K562 (cell line): ENCODE measurements at regions not wholly inside any gene's neighbourhood (a gene's known extent, or its start where the extent isn't known, plus 50 kb on each side); places are given as distances from the start of the nearest gene placed in this dataset.

ENCODE experiments used
- ATAC-seq: fragments of 200-7000 bp; cut with Tn5 transposase; 3 replicates; pipeline ENCODE4 v1.9.1; 2020; ENCODE audit warnings: moderate library complexity
- BruUV-seq: library from RNA; stranded (reverse); fragments of 400-500 nt; replicated peaks from 2 replicates; lab custom pipeline; 2021; lab: Mats Ljungman, UMichigan
- CTCF ChIA-PET: fragments of 300-600 bp; formaldehyde crosslinking; extraction: SDS; loops from one replicate; lab custom pipeline; 2021; ENCODE audit warnings: low intra/inter-chr PET ratio; lab: Yijun Ruan, JAX
- POLR2A ChIA-PET: fragments of 300-600, 350-650 bp; sonication (Branson Sonifier 250); formaldehyde crosslinking; extraction: SDS; loops from one replicate; lab custom pipeline; 2021; ENCODE audit warnings: antibody characterized with exemption, inconsistent platforms; lab: Yijun Ruan, JAX
- DNase-seq, 4 experiments: peaks; one replicate each; pipeline versions ENCODE4 v3.0.0 to v3.0.0-alpha.2; 2011 to 2018; ENCODE audit warnings: low spot score in 3 of 4, mixed read lengths in 3 of 4; ENCODE audit errors: extremely low read depth in 1 of 4
- FAIRE-seq: peaks from 2 replicates; lab custom pipeline; 2011; peaks lifted over from hg19 to GRCh38; lab: Jason Lieb, UNC
- H2AFZ ChIP-seq: 2 replicates; pipeline ENCODE4 v1.6.0; 2011; ENCODE audit warnings: low read depth, low read length, control low read depth, inconsistent platforms
- H3K27ac ChIP-seq: fragments of 200-600 bp; 3 replicates; pipeline ENCODE4 v1.8.0; 2011; ENCODE audit warnings: low read depth, mild to moderate bottlenecking, control low read depth, inconsistent platforms, low read length, moderate library complexity, mixed read lengths; ENCODE audit errors: extremely low read depth
- H3K27me3 ChIP-seq, 2 experiments: fragments of 300-600 bp in 1 of 2; 2 replicates in 1 of 2; 3 replicates in 1 of 2; pipeline versions ENCODE4 v1.6.0 to v1.8.0; 2011; ENCODE audit warnings: inconsistent platforms in 2 of 2, low read length in 2 of 2, mild to moderate bottlenecking in 1 of 2, mixed read lengths in 1 of 2, moderate library complexity in 1 of 2; ENCODE audit not compliant: control insufficient read depth in 2 of 2, insufficient read depth in 2 of 2
- H3K36me3 ChIP-seq: fragments of 300-600 bp; 3 replicates; pipeline ENCODE4 v1.8.0; 2011; ENCODE audit warnings: mild to moderate bottlenecking, low read length, inconsistent platforms; ENCODE audit not compliant: control insufficient read depth, insufficient read depth
- H3K4me1 ChIP-seq, 2 experiments: fragments of 200-600 bp in 1 of 2; replicated peaks in 1 of 2; 2 replicates in 1 of 2; 3 replicates in 1 of 2; pipeline versions ENCODE4 v1.5.1 to v1.8.0; 2011; ENCODE audit warnings: inconsistent platforms in 2 of 2, low read length in 2 of 2, mild to moderate bottlenecking in 1 of 2, mixed read lengths in 1 of 2, moderate library complexity in 1 of 2; ENCODE audit not compliant: control insufficient read depth in 2 of 2, insufficient read depth in 2 of 2
- H3K4me2 ChIP-seq: 2 replicates; pipeline ENCODE4 v1.6.1; 2011; ENCODE audit warnings: low read length, control low read depth, inconsistent platforms, mixed read lengths; ENCODE audit not compliant: insufficient read depth
- H3K4me3 ChIP-seq: fragments of 200-600 bp; sonication (generic), shearing (Covaris generic); 2 replicates; pipeline ENCODE4 v1.5.1; 2016; ENCODE audit warnings: control low read depth, inconsistent platforms
- H3K79me2 ChIP-seq: fragments of 200-600 bp; 3 replicates; pipeline ENCODE4 v1.8.0; 2011; ENCODE audit warnings: low read length, inconsistent platforms; ENCODE audit not compliant: control insufficient read depth, insufficient read depth
- H3K9ac ChIP-seq, 2 experiments: 2 replicates each; pipeline versions ENCODE4 v1.6.0 to v1.6.1; 2011; ENCODE audit warnings: low read depth in 2 of 2, low read length in 2 of 2, control low read depth in 1 of 2, inconsistent platforms in 1 of 2, mild to moderate bottlenecking in 1 of 2, mixed read lengths in 1 of 2; ENCODE audit not compliant: insufficient read depth in 1 of 2
- H3K9me1 ChIP-seq: one replicate; pipeline ENCODE4 v1.6.0; 2011; ENCODE audit warnings: inconsistent platforms, mild to moderate bottlenecking, low read length, moderate library complexity; ENCODE audit not compliant: control insufficient read depth, insufficient read depth
- H3K9me3 ChIP-seq: replicated peaks from 2 replicates; pipeline ENCODE4 v1.5.1; 2011; ENCODE audit warnings: low read depth, low read length, inconsistent platforms; ENCODE audit not compliant: control insufficient read depth, insufficient read depth
- H4K20me1 ChIP-seq: replicated peaks from 2 replicates; pipeline ENCODE4 v1.6.1; 2011; ENCODE audit warnings: low read length, inconsistent platforms, mixed read lengths; ENCODE audit not compliant: control insufficient read depth, insufficient read depth
- FOXP1 ChIP-seq: sonication (generic); formaldehyde crosslinking; IDR thresholded peaks from 2 replicates; pipeline ENCODE4 v1.8.0; 2022; ENCODE audit warnings: mild to moderate bottlenecking, missing genetic modification reagents
- MEF2D ChIP-seq: conservative IDR thresholded peaks from 2 replicates; pipeline ENCODE4 v1.6.1; 2016; ENCODE audit warnings: low read depth, missing genetic modification characterization, missing compliant biosample characterization
- RBM17 ChIP-seq: fragments of 200-400 bp; formaldehyde crosslinking; IDR thresholded peaks from 2 replicates; pipeline ENCODE4 v1.6.1; 2017; ENCODE audit warnings: low read depth, mild to moderate bottlenecking, low read length, borderline replicate concordance
- ZBTB17 ChIP-seq: fragments of 450-650 bp; formaldehyde crosslinking; IDR thresholded peaks from 2 replicates; pipeline ENCODE4 v1.4.0; 2020; ENCODE audit warnings: mild to moderate bottlenecking
- ZKSCAN1 ChIP-seq: fragments of 150-350 bp; IDR thresholded peaks from 2 replicates; pipeline ENCODE4 v1.6.1; 2016; ENCODE audit warnings: low read depth, low read length
- ZNF140 ChIP-seq: fragments of 250-450 bp; sonication (Bioruptor Pico); IDR thresholded peaks from 2 replicates; pipeline ENCODE4 v1.8.0; 2021; ENCODE audit warnings: moderate library complexity, mild to moderate bottlenecking, inconsistent platforms
- ZNF41 ChIP-seq: fragments of 250-450 bp; sonication (Bioruptor Pico); conservative IDR thresholded peaks from 2 replicates; pipeline ENCODE4 v1.4.0; 2020; ENCODE audit warnings: mild to moderate bottlenecking
- WGBS: fragments of 100-300 bp; shearing (Covaris generic); methylation state at CpG from one replicate; pipeline ENCODE4 v1.1.6; 2016; ENCODE audit warnings: low coverage, mixed read lengths; ENCODE audit not compliant: insufficient coverage; ENCODE audit errors: missing lambda C conversion rate; 5-methylcytosine and 5-hydroxymethylcytosine counted together
- in situ Hi-C: fragments of 300-500 bp; cut with MboI; formaldehyde crosslinking; loops from 4 replicates; pipeline ENCODE4 v1.15.0; 2018; ENCODE audit warnings: inconsistent platforms, mixed read lengths
- intact Hi-C: fragments of 100-400 bp; cut with micrococcal nuclease; formaldehyde crosslinking; loops from 2 replicates; pipeline ENCODE4 v1.14.2; 2022
- TF ChIP-seq, protein P1 (sequence below): fragments of 450-650 bp; conservative IDR thresholded peaks from 2 replicates; pipeline ENCODE4 v1.6.1; 2016; ENCODE audit warnings: missing genetic modification characterization, low read depth, mild to moderate bottlenecking, missing compliant biosample characterization, moderate library complexity
- TF ChIP-seq, protein P2 (sequence below), 2 experiments: fragments of 450-650 bp; IDR thresholded peaks; 2 replicates each; pipeline ENCODE4 v1.6.1; 2016; ENCODE audit warnings: mild to moderate bottlenecking in 2 of 2, borderline replicate concordance in 1 of 2, low read depth in 1 of 2, moderate library complexity in 1 of 2
- TF ChIP-seq, protein P3 (sequence below): IDR thresholded peaks from 2 replicates; pipeline ENCODE4 v1.6.1; 2011; ENCODE audit warnings: borderline replicate concordance, low read depth, mild to moderate bottlenecking, moderate library complexity, low read length; ENCODE audit not compliant: insufficient read depth, poor library complexity, severe bottlenecking

DNA sequence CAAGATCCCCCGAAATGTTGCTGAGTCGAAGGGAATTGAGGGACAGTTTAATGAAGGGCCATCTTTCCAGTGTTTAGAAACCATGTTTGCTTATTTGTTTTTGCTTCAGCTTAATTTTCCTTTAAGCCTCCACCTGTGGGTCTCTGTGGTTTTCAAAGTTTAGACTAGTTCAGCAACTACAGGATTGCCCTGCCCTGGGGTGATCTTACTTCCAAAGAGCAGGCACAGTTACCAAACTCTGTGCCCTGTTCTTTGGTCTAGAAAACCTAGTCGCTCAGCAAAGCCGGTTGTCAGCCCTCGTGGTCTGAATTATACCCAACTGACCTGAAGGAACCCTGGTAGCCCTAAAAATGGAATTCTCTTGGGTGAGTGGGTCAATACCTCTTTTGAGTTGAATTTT is 219.2 kb upstream of the GMDS start (continued):
- TF ChIP-seq, protein P1, sequence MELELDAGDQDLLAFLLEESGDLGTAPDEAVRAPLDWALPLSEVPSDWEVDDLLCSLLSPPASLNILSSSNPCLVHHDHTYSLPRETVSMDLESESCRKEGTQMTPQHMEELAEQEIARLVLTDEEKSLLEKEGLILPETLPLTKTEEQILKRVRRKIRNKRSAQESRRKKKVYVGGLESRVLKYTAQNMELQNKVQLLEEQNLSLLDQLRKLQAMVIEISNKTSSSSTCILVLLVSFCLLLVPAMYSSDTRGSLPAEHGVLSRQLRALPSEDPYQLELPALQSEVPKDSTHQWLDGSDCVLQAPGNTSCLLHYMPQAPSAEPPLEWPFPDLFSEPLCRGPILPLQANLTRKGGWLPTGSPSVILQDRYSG (tag): no peak

DNA sequence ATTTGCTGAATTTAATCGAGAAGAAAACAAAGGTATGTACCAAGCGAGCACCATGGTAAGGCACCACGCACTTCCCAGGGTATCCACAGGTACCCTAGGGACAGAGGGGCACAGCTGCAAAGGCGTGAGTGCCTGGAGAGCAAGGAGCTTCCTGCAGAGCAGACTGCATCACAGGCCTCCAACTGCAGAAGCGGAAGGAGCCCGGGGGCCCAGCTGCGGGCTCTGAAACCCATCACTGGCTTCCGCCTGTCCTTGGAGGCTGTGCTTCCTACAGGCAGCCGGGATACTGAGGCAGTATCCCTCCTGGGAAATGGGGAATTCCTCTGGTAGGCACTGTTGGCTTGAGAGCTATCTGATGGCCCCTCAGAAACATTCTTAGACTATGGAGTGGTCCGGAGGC is 217.4 kb upstream of the GMDS start:
- no peak for DNase-seq
- FAIRE-seq: no peak
- H3K36me3 ChIP-seq: no peaks in the 10 kb centered on the region
- ATAC-seq: 0 out of 3 replicates have a peak, but pooled peaks have one; percentile 19
- CTCF ChIA-PET: no interaction called here
- intact Hi-C loops: no loop called here
- peaks cover 7% of the 10 kb centered on the region; the same call in 1 of the 2 replicates for H4K20me1 ChIP-seq
- H3K4me3 ChIP-seq: no peak overlapping the region
- peaks cover 59 to 74% of the 10 kb centered on the region in 2 experiments for H3K27me3 ChIP-seq
- BruUV-seq: no TSS peak
- POLR2A ChIA-PET: no interaction called here
- H3K79me2 ChIP-seq: no peaks in the 10 kb centered on the region
- no peaks in the 10 kb centered on the region for H3K4me1 ChIP-seq
- no peak overlapping the region for H3K27ac ChIP-seq
- H2AFZ ChIP-seq: no peak overlapping the region
- 0% methylated on average over 10 of the region's 10 CpGs for WGBS
- in situ Hi-C loops: no loop called here
- H3K9me3 ChIP-seq: no peaks in the 10 kb centered on the region
- H3K9me1 ChIP-seq: no peaks in the 10 kb centered on the region
- H3K4me2 ChIP-seq: no peak overlapping the region
- H3K9ac ChIP-seq: no peak overlapping the region
- TF ChIP-seq, protein P2, sequence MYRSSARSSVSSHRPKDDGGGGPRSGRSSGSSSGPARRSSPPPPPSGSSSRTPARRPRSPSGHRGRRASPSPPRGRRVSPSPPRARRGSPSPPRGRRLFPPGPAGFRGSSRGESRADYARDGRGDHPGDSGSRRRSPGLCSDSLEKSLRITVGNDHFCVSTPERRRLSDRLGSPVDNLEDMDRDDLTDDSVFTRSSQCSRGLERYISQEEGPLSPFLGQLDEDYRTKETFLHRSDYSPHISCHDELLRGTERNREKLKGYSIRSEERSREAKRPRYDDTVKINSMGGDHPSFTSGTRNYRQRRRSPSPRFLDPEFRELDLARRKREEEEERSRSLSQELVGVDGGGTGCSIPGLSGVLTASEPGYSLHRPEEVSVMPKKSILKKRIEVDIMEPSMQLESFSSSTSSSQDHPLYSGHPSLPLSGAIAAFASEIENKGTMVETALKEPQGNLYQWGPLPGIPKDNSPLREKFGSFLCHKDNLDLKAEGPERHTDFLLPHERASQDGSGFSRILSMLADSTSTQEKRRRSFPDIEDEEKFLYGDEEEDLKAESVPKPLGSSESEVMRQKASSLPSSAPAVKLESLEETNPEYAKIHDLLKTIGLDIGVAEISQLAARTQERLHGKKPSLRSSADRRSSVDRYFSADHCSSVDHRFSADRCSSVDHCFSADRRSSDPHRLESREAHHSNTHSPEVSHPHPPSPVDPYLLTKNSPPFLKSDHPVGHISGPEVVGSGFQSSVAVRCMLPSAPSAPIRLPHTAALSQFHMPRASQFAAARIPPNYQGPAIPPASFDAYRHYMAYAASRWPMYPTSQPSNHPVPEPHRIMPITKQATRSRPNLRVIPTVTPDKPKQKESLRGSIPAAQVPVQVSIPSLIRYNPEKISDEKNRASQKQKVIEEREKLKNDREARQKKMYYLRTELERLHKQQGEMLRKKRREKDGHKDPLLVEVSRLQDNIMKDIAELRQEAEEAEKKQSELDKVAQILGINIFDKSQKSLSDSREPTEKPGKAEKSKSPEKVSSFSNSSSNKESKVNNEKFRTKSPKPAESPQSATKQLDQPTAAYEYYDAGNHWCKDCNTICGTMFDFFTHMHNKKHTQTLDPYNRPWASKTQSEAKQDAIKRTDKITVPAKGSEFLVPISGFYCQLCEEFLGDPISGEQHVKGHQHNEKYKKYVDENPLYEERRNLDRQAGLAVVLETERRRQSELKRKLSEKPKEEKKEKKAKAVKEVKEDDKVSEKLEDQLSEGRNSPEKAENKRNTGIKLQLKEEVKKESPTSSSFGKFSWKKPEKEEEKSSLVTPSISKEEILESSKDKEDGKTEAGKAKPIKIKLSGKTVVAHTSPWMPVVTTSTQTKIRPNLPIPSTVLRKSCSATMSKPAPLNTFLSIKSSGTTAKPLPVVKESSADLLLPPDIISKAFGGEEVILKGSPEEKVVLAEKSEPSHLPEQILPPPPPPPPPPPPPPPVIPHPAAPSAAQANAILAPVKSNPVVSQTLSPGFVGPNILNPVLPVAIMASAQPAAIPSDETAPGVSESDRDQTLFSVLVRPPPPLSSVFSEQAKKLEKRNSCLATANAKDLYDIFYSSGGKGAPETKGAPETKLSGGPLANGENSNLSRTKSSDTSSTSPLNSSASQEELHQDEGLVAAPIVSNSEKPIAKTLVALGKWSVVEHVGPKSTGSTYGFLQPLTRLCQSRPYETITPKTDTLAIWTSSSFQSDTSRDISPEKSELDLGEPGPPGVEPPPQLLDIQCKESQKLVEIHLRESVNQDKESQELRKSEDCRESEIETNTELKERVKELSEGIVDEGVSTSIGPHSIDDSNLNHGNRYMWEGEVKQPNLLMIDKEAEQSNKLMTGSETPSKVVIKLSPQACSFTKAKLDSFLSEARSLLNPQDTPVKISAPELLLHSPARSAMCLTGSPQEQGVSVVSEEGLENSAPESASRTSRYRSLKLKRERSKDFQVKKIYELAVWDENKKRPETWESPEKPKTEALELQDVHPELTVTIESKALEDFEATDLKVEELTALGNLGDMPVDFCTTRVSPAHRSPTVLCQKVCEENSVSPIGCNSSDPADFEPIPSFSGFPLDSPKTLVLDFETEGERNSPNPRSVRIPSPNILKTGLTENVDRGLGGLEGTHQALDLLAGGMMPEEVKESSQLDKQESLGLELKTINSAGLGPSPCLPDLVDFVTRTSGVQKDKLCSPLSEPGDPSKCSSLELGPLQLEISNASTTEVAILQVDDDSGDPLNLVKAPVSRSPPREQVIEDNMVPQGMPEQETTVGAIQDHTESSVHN (IDR thresholded peaks at IDR 0.05; ENCODE audit: borderline replicate concordance in 1 of 2, low read depth in 1 of 2): no peak
- no peak for TF ChIP-seq RBM17
- no peak for TF ChIP-seq FOXP1 (CRISPR knock-in tag)
- TF ChIP-seq, protein P3, sequence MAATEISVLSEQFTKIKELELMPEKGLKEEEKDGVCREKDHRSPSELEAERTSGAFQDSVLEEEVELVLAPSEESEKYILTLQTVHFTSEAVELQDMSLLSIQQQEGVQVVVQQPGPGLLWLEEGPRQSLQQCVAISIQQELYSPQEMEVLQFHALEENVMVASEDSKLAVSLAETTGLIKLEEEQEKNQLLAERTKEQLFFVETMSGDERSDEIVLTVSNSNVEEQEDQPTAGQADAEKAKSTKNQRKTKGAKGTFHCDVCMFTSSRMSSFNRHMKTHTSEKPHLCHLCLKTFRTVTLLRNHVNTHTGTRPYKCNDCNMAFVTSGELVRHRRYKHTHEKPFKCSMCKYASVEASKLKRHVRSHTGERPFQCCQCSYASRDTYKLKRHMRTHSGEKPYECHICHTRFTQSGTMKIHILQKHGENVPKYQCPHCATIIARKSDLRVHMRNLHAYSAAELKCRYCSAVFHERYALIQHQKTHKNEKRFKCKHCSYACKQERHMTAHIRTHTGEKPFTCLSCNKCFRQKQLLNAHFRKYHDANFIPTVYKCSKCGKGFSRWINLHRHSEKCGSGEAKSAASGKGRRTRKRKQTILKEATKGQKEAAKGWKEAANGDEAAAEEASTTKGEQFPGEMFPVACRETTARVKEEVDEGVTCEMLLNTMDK: no peak
- no peak for TF ChIP-seq ZKSCAN1
- no peak for TF ChIP-seq MEF2D (tag)
- no peak for TF ChIP-seq ZNF41 (CRISPR knock-in tag)
- TF ChIP-seq ZNF140 (CRISPR knock-in tag): no peak
- TF ChIP-seq ZBTB17 (CRISPR knock-in tag): no peak
